NCI-H1105 treated with DMSO at 0.1 percent for 48 hours (cell line): ENCODE measurements at regions not wholly inside any gene's neighbourhood (a gene's known extent, or its start where the extent isn't known, plus 50 kb on each side); places are given as distances from the start of the nearest gene placed in this dataset.
A peak's percentile ranks its signal among the peaks of the same experiment; 100 is the strongest.
"Not testable (repeated sequence)": the region's sequence is repeated elsewhere in the genome, so short reads cannot be mapped to it uniquely, and the experiment has no call there.

Experiments
- DNase-seq: peaks from one replicate; lab custom pipeline; 2025; lab: John Stamatoyannopoulos, UW

DNA sequence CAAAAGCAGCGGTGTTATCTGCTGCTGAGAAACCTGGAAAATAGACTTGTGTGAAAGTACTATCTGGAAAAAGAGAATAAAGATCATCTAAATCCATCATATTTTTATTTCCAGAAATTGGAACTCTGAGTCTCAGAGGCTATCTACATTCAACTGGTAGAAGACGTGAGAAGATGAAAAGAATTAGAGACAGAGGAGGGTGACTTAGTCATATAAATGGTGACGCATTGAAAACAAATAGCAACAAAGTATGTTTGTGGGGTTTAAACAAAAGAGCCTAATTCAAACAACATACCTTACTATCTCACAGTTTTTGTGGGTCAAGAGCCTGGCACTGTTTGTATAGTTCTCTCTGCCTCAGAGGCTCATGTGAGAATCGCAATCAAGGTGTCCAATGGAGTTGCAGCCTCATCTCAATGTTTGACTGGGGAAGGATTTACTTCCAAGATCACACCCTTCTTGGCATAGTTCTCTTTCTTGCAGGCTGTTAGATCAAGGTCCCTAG is 757.1 kb upstream of the SLC35B3 start:
- no peak for DNase-seq

DNA sequence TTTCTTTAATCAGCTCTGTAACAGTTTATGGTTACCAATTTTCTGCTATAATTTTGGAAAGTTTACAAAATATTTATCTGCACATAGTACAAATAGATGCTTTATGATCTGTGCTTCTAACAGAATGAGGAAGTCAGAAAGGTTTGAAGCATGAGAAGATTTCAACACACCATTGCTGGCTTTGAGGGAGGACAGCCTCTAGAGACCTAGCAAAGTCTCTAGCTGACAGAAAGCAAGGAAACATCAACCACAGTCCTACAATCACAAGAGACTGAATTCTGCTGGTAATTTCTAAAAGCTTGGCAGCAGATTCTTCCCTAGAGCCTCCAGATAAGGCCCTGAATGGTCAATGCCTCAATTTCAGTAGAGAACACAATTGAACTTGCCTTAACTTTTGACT is 750.8 kb upstream of the SLC35B3 start:
- no peak for DNase-seq

DNA sequence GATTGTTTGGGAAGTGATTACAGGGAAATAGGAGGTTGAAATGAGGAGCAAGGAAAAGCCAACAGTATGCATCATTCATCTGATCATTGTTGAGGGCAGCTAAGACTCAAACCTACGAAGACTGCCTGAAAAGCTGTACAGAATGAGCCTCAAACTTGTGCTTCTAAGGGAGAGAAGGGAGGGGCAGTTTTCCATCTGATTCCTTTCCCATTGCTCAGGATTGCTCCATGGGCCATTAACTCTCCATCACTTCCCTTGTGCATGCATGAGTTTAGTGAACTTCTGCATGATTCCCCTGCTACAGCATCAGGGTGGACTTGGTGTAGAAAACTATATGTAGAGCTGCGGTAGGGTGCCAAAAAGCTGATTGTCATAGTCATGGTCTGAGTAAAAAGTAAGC is 742.7 kb upstream of the SLC35B3 start:
- no peak for DNase-seq

DNA sequence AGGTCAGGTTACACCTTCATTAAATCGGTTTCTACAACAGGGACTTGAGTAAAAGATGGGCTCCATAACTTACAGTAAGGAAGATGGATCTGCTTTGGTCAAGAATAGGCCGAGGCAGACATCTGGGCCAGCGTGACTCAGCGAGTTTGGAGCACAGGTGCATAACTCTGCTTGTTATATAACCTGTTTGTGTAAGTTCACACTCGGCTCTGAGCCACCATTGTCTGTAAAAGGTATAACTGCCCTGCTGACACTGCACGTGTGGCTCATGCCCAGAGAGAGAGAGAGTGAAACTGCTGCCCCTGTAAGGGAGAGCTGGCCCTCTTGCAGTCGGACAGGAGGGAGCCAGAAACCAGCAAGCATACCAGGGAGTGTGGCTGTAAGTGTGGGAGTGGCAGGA is 737.9 kb upstream of the SLC35B3 start:
- no peak for DNase-seq

DNA sequence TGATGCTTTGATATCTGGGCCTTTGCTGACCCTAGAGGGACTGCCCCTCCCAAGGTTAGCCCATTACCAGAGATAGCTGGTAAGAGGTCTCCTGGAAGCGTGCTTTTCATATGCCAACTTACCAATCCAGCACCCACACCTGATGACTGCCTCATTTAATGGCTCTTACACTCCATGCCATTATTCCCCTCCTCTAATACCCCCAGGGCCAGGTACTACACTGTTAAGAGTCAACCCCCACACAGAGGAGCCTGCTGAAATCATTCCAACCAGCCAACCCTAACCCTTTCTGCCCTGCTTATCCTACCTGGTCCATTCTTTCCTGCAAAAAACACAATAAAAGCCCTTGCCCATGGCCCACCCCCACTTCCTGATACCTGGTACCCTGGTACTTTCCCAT is 736.8 kb upstream of the SLC35B3 start:
- no peak for DNase-seq

DNA sequence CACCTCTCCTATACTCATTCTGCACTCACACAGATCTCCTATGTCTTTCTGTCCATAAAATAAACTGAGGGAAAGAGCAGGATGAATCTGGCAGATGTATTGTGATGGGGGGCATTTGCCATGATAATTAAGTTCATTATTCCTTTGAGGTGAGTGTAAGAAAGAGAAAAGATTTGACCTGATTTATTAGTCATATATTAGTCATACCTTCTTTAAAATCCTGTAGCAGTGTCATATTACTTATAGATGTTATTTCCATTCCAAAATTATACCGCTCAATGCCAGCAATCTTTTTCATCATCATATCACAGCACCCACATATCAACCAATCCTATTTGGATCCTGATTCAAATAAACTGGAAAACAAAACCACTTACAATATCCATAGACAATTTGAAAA is 733.3 kb upstream of the SLC35B3 start:
- DNase-seq, result no peak

DNA sequence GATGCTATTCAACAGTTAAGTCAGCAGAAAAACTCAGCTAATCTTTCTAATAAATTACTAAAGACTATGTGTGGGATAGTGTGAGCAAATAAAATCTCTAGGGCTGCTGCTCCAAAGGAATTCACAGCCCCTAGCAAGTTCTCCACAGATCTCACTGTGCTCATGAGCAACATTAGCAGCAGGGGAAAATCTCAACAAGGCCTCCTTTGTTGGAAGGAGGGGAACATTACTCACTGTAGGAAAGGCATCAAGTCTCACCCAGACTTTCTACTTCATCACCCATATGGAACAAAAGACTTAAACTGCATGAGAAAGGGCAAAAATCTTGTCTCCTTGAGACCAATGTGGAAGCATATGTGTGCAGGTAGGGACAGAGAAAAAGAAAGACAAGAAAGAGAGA is 726.4 kb upstream of the SLC35B3 start:
- DNase-seq, result no peak

DNA sequence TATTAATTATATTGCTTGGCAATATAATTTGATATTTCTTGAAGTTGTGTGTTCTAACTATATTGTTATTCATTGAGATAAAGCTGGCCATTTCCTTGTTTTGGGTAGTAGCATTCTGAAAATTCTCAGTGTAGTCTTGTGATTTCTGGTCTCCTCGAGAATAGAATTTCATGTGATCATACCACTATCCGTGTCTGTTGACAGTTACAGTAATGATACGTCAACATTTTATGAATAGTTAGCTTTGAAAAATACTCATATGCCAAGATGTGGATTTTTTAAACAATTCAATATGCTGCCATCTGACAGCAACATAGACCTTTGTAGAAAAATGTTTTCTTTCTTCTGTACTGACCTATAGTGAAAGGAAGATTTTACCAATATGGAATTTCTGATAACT is 723.7 kb upstream of the SLC35B3 start:
- no peak for DNase-seq

DNA sequence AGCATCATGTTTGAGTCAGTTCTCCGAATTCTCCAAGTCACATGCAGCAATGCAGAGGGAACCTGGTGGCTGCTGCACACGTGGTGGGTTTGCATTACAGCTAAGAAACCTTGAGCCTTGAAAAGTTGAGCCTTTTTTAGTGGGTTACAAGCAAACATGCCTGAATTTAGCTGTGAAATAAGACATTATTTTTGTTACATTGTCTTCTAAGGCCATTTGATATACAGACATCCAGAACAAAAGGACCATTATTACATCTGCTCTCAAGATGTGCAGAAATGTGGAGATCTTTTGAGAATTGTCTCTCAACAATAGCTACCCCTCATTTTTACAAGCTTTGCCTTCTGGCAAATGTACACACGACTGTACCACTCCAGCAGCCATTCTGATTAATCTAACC is 720.5 kb upstream of the SLC35B3 start:
- no peak for DNase-seq

DNA sequence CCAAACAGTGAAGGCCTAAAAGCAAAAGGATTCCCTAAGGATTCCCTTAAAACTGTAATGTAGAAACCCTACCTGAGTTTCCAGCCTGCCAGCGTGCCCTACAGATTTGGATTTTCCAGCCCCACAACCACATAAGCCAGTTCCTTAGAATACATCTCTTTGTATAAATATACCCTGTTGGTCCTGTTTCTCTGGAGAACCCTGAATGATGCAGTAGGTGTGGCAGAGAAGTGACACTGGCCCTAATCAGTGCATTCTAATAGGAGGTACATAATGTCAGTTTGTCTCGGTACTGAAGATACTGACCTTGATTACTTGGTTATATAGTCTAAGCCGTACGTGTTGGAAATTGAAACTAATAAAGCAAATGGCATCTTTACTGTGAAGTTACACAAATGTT is 707.8 kb upstream of the SLC35B3 start:
- DNase-seq, result no peak

DNA sequence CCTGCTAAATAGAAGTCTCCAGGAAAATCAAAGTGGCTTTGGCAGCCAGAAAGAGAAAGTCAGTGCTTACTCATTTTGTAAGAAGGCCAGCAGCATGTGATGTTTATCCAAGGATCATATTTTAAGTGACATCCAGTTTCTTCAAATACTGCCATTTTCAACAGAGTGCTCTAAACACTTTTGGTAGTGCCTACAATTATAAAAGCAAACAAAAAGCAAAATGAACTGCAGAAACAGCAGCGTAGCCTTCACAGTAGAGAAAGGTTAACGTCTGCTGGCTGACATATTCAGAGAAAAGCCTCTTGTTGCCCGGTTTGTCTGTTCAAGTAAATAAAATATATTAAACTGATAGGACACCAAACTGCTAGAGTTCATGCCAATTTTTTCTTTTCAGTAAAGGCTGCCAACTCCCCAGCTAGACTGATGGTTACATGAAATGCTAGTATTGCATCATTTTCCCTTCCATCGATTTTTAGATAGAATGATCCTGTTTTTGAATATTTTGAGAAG is 705.7 kb upstream of the SLC35B3 start:
- peak; percentile 94 for DNase-seq

DNA sequence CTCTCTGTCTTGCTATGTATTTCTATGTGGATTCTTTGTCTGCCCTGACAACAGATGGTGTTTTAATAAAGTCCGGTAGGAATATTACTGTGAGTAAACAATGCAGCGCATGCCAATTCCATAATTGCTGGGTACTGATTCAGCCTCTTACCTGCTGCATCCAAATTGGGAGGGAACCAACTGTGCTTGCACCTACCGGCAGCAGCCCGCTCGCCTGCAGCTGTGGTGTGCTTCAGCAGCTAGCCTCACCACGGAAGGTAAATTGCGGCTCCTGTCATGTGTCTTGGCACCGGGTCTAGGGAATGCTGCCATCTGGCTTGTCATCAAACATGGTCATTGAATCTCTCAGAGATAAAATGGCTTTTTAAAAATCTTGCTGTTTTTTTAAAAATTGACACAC is 704.8 kb upstream of the SLC35B3 start:
- DNase-seq, result peak; percentile 97

DNA sequence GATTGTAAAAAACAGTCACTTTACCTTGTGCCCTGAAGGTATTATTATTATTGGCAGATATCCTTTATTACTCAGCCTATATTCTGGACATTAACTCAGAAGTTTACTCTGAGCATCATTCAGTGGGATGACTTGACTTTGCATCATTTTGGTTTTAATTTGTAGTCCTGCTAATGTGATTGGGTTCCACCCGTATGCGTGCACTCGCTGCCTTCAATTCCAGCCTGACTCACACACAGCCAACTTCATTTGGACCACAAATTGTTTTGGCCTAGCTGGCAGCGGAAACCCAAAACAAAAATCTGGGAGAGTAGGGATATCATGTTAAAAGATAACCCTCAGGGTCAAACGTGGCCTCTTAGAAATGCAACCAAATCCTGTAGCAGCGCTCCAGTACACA is 704.4 kb upstream of the SLC35B3 start:
- no peak for DNase-seq

DNA sequence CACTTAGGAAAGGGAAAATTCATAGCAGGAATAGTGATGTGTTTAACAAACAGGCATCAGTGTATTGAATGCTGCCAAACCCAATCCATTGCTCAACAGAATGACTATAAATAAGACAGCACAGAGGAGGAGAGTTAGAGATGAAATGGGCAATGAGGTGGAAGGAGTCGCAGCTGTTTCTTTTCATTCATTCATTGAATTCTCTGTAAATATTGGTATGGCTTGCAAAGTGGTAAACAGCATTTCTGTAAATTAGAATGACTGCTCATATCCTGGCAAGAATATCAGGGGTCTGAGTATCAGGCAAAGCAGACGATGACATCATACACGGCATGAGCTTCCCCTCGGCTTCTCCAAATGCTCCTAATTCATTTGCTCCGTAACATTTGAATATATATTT is 703.6 kb upstream of the SLC35B3 start:
- peak; percentile 40 for DNase-seq

DNA sequence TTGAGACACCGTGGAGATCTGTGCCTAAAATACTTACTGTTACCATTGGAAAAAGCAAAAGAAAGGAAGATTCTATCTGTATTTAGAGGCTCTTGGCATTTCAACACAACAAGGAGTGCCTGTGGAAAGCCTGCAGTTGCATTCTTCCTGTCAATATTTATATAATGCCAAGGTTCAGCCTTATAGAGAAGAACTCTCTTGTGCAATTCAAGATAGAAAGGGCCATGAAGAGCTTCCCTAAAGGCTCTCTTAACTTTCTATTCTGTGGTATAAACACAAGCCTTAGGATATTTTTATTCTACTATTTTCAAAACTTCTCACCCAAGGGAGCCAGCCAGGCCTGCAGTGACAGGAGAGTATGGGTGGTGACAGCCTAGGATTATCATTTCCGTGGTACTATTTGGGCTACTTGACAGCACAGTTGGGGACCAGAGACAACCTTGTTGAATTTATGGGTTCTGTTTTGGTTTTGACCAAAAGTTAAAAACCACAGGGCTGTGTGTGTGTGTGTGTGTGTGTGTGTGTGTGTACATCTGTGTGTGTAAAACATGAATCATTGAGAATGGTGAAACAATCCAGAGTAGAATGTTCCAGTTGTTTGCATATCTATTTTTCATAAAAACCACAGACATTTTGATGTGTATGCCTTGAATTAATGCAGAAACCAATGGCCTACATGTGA is 700.9 kb upstream of the SLC35B3 start:
- no peak for DNase-seq

DNA sequence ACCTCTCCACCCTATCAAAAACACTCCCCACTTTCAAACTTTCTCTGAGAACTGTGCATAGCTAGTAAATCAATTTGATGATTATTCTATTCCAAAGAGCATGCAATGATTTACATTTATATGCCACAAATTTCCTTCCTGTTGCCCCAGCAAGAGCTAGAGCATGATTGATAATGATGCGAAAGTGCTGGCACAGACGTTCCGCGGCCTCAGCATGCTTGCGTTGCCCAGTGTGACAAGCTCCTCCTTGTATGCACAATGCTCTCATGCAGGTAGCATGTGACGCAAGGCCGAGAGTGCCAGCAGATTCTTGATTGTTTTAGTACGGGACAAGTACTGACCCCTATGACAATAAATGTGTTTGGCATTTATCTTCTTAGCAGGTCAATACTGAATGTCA is 696.3 kb upstream of the SLC35B3 start:
- no peak for DNase-seq

DNA sequence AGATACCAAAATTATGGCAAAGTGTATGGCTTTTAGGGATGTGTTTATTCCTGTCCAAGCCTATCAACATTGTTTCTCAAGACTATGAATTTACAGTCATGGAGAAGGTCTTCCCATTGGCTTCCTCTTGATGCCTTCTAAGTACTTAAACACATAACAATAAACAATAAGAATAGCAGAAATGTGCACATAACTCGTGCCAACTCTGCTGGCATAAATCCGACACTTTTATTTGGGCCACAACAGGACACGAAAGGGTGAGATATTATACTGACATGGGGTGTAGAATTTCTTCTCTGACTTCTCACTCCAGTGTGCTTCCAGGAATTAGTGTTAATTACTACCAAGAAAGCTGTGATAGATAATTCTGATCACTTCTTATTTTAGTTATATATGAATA is 695.9 kb upstream of the SLC35B3 start:
- no peak for DNase-seq

DNA sequence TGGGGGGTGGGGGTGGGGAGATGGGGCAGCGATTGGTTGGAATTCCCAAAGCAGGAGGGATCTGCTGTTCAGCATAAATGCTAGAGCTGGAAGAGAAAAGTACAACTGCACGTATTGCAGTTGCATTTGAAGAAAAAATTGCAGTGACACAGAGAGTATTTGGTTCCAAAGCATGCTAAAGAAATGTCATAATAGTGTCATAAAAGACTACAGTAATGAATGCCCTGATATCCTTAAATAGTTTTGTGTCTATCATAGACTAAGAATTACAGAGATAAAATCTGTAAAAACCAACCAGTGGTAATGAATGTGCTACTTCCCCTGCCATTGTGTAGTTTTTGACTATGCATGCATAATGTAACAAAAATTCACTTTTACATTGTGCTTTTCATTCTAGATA is 693.6 kb upstream of the SLC35B3 start:
- DNase-seq, result no peak

DNA sequence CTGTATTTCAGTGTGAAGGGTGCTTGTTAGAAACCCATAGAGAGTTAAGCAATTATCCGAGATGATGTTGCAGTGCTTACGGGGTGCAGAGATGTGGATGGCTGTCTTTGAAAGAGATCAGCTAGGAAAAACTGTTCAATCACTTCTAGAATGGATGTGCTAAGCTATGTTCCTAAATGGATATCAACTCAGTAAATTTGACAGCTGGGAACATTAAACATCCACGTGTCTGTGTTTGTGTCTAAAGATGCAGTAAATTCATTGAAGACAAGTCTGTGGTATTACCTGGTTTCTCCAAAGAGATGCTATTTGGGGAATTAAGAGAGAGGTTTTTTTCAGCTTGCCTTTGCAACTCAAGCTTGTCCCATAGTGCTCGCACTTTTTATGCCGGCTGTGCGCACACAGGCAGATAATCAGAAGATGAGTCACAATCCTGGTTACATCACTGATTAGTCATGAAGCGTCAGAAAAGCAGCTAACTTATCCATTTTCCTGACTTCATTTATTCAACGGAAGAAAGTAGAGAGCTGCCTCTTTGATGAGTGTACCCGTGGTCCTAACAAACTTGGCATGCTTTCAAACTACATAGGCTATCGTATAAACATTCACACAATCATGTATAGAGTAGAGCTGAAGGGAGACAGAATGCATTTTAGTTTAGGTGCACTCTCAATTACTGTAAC is 691.7 kb upstream of the SLC35B3 start:
- peak; percentile 6 for DNase-seq

DNA sequence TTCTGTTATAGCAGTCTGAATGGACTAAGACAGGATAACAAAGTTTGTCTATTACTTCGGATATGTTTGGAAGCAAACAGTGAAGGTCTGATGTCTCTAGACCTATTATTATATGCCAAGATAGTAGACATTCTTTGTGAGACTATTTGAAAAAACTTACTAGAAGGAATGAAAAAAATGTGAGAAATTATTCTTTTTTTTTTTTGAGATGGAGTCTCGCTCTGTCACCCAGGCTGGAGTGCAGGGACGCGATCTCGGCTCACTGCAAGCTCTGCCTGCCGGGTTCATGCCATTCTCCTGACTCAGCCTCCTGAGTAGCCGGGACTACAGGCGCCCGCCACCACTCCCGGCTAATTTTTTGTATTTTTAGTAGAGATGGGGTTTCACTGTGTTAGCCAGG is 690.7 kb upstream of the SLC35B3 start:
- DNase-seq, result not testable (repeated sequence)

DNA sequence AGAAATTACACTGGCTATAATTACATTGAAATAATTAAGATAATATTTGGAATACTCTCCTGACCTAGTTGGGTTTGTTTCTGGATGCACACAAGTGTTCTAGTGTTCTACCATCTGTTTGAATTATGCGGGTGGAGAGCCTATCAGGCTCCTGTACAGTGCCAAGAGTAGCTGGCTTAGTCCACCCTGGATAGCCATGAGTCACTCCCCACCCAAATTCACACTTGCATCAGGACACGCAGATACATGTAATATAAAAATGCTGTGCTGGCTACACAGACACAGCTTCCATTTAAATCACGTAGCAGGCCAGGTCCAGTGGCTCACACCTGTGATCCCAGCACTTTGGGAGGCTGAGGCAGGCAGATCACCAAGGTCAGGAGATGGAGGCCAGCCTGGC is 686.2 kb upstream of the SLC35B3 start:
- DNase-seq, result no peak

DNA sequence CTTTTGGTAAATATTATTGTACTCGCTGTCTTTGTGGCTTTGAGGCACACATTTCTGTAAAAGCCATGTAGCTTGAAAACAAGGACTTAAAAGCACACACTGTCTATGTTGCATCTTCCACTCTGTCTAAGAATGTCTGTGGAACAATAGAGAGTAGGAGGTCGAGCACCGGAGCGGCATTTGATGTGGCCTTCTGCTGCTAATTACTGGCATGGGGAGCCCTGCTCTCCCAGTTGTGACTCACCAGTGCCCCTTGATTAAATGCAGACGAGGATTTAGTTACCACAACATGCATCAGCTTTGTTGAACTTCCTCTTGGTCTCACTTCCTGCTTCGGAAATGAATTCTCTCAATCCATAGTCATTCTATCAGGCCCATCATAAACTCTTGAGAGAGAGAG is 680.7 kb upstream of the SLC35B3 start:
- DNase-seq, result no peak

DNA sequence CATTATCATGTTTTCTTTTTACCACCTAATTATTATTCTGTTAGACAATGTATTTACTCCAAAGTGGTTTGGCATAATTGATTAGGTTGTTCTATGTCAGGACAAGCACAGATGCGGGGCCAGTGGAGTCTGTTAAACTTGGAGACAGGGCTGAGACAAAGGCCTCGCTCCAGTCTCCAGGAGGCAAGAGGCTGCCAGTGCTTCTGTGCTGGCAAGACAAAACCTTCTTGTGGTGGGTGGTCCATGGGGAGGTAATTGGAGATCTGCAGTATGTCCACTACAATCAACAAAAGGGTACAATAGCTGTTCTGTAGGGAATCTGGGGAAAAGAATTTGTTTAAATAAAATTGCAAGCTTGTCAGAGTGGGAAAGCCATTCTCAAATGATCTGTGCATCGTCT is 677.2 kb upstream of the SLC35B3 start:
- no peak for DNase-seq
